SK-N-SH (cell line): ENCODE measurements at regions not wholly inside any gene's neighbourhood (a gene's known extent, or its start where the extent isn't known, plus 50 kb on each side); places are given as distances from the start of the nearest gene placed in this dataset.

Source experiments
- CTCF ChIA-PET: fragments of 300-600, 350-600 bp; formaldehyde crosslinking; extraction: SDS; loops from one replicate; lab custom pipeline; 2021; lab: Yijun Ruan, JAX
- POLR2A ChIA-PET: fragments of 350-600 bp; sonication (Branson Sonifier 250); formaldehyde crosslinking; extraction: SDS; loops from one replicate; lab custom pipeline; 2020; ENCODE audit warnings: antibody characterized with exemption, inconsistent platforms; lab: Yijun Ruan, JAX
- DNase-seq: peaks from one replicate; pipeline ENCODE4 v3.0.0; 2012
- H2AFZ ChIP-seq: fragments of 200-600 bp; sonication (generic); 2 replicates; pipeline ENCODE4 v1.8.1; 2016; ENCODE audit warnings: antibody characterized with exemption, mild to moderate bottlenecking, low read depth
- H3F3A ChIP-seq: fragments of 200-600 bp; sonication (generic); replicated peaks from 2 replicates; pipeline ENCODE3; 2016; ENCODE audit warnings: antibody characterized with exemption, mild to moderate bottlenecking; ENCODE audit not compliant: insufficient read depth
- H3K27ac ChIP-seq, 2 experiments: fragments of 200-500 bp in 1 of 2; fragments of 200-600 bp in 1 of 2; sonication (Bioruptor generic) in 1 of 2; sonication (generic), shearing (Covaris generic) in 1 of 2; 2 replicates each; pipeline versions ENCODE4 v1.5.1 to v1.6.1; 2014 to 2016; ENCODE audit warnings: low read depth in 2 of 2, inconsistent platforms in 1 of 2, low read length in 1 of 2, mild to moderate bottlenecking in 1 of 2, mixed read lengths in 1 of 2
- H3K27me3 ChIP-seq: fragments of 200-600 bp; sonication (generic), shearing (Covaris generic); 2 replicates; pipeline ENCODE4 v1.6.1; 2016; ENCODE audit warnings: mixed run types; ENCODE audit not compliant: insufficient read depth
- H3K36me3 ChIP-seq, 2 experiments: fragments of 200-500 bp in 1 of 2; fragments of 200-600 bp in 1 of 2; sonication (Bioruptor generic) in 1 of 2; sonication (generic) in 1 of 2; replicated peaks in 1 of 2; 2 replicates each; pipeline versions ENCODE3 to v1.5.1; 2014 to 2016; ENCODE audit warnings: low read length in 1 of 2, mild to moderate bottlenecking in 1 of 2; ENCODE audit not compliant: insufficient read depth in 2 of 2, control insufficient read depth in 1 of 2
- H3K4me1 ChIP-seq, 2 experiments: fragments of 200-500 bp in 1 of 2; fragments of 200-600 bp in 1 of 2; sonication (Bioruptor generic) in 1 of 2; sonication (generic), shearing (Covaris generic) in 1 of 2; 2 replicates each; pipeline versions ENCODE4 v1.5.1 to v1.6.1; 2014 to 2016; ENCODE audit warnings: low read depth in 1 of 2, low read length in 1 of 2, mixed run types in 1 of 2; ENCODE audit not compliant: insufficient read depth in 2 of 2, control insufficient read depth in 1 of 2
- H3K4me2 ChIP-seq: fragments of 200-600 bp; sonication (generic), shearing (Covaris generic); 2 replicates; pipeline ENCODE4 v1.6.1; 2017; ENCODE audit warnings: mixed run types
- H3K4me3 ChIP-seq, 2 experiments: fragments of 200-500 bp in 1 of 2; fragments of 200-600 bp in 1 of 2; sonication (Bioruptor generic) in 1 of 2; sonication (generic), shearing (Covaris generic) in 1 of 2; 2 replicates each; pipeline versions ENCODE4 v1.5.1 to v1.8.1; 2014 to 2016; ENCODE audit warnings: low read depth in 2 of 2, inconsistent platforms in 1 of 2, low read length in 1 of 2, mild to moderate bottlenecking in 1 of 2, mixed read lengths in 1 of 2, moderate library complexity in 1 of 2
- H3K79me2 ChIP-seq: fragments of 200-600 bp; sonication (generic); 2 replicates; pipeline ENCODE4 v1.8.1; 2017; ENCODE audit warnings: mild to moderate bottlenecking; ENCODE audit not compliant: insufficient read depth
- H3K9ac ChIP-seq: fragments of 200-600 bp; sonication (generic); 2 replicates; pipeline ENCODE4 v1.6.1; 2017; ENCODE audit warnings: mixed run types
- H3K9me2 ChIP-seq: fragments of 200-600 bp; sonication (generic); 2 replicates; pipeline ENCODE4 v1.6.1; 2017; ENCODE audit warnings: mixed run types
- H3K9me3 ChIP-seq: fragments of 200-600 bp; sonication (generic); 2 replicates; pipeline ENCODE4 v1.6.1; 2017; ENCODE audit warnings: mixed run types, mild to moderate bottlenecking, moderate library complexity
- H4K20me1 ChIP-seq: fragments of 200-600 bp; sonication (generic); 2 replicates; pipeline ENCODE4 v1.6.1; 2017; ENCODE audit warnings: mild to moderate bottlenecking, mixed run types; ENCODE audit not compliant: insufficient read depth
- CHD2 ChIP-seq: fragments of 150-350 bp; IDR thresholded peaks from 2 replicates; pipeline ENCODE4 v1.6.1; 2018; ENCODE audit warnings: low read length; ENCODE audit not compliant: partially characterized antibody
- EP300 ChIP-seq, 2 experiments: IDR thresholded peaks; 2 replicates each; pipeline versions ENCODE4 v1.4.0 to v1.6.1; 2012; ENCODE audit warnings: borderline replicate concordance in 1 of 2, low read depth in 1 of 2, low read length in 1 of 2
- FOSL2 ChIP-seq: IDR thresholded peaks from 2 replicates; pipeline ENCODE4 v1.4.0; 2012; ENCODE audit warnings: low read depth, mild to moderate bottlenecking, moderate library complexity, borderline replicate concordance
- FOXJ3 ChIP-seq: sonication (generic); formaldehyde crosslinking; IDR thresholded peaks from 2 replicates; pipeline ENCODE4 v1.5.1; 2020; ENCODE audit warnings: mild to moderate bottlenecking, missing genetic modification reagents
- FOXM1 ChIP-seq: IDR thresholded peaks from 2 replicates; pipeline ENCODE4 v1.4.0; 2012; ENCODE audit warnings: low read depth, mild to moderate bottlenecking
- GATA2 ChIP-seq: sonication (generic); formaldehyde crosslinking; IDR thresholded peaks from 2 replicates; pipeline ENCODE4 v1.5.0; 2020; ENCODE audit warnings: mild to moderate bottlenecking, missing genetic modification reagents
- IRF3 ChIP-seq: fragments of 150-350 bp; IDR thresholded peaks from 2 replicates; pipeline ENCODE4 v1.6.1; 2016; ENCODE audit warnings: mild to moderate bottlenecking, low read depth, low read length
- JUND ChIP-seq: IDR thresholded peaks from 2 replicates; pipeline ENCODE4 v1.4.0; 2012
- MXI1 ChIP-seq: IDR thresholded peaks from 2 replicates; pipeline ENCODE4 v1.6.1; 2012; ENCODE audit warnings: mild to moderate bottlenecking, low read depth, low read length, improper control_type of control experiment
- NFIC ChIP-seq: IDR thresholded peaks from 2 replicates; pipeline ENCODE4 v1.4.0; 2012; ENCODE audit warnings: borderline replicate concordance
- NRF1 ChIP-seq: IDR thresholded peaks from 2 replicates; pipeline ENCODE4 v1.6.1; 2012; ENCODE audit warnings: low read depth, mild to moderate bottlenecking, low read length
- PBX3 ChIP-seq: IDR thresholded peaks from 2 replicates; pipeline ENCODE4; 2012
- POLR2AphosphoS5 ChIP-seq: IDR thresholded peaks from 2 replicates; pipeline ENCODE4 v1.6.1; 2012; ENCODE audit warnings: low read depth, low read length
- RAD21 ChIP-seq: IDR thresholded peaks from 2 replicates; pipeline ENCODE4 v1.6.1; 2012; ENCODE audit warnings: mild to moderate bottlenecking, low read length
- RCOR1 ChIP-seq: fragments of 150-350 bp; IDR thresholded peaks from 2 replicates; pipeline ENCODE4 v1.6.1; 2017; ENCODE audit warnings: antibody characterized with exemption, low read length
- REST ChIP-seq: IDR thresholded peaks from 2 replicates; pipeline ENCODE4 v1.6.1; 2012; ENCODE audit warnings: mild to moderate bottlenecking, low read depth, low read length, moderate library complexity
- RXRA ChIP-seq: IDR thresholded peaks from 2 replicates; pipeline ENCODE4 v1.4.0; 2012; ENCODE audit warnings: low read depth, mild to moderate bottlenecking, borderline replicate concordance
- SMC3 ChIP-seq: IDR thresholded peaks from 2 replicates; pipeline ENCODE4 v1.6.1; 2012; ENCODE audit warnings: low read depth, low read length, improper control_type of control experiment
- TAF1 ChIP-seq: IDR thresholded peaks from 2 replicates; pipeline ENCODE4 v1.6.1; 2012; ENCODE audit warnings: low read depth, mild to moderate bottlenecking, low read length, moderate library complexity, borderline replicate concordance
- TCF12 ChIP-seq: IDR thresholded peaks from 2 replicates; pipeline ENCODE4 v1.4.0; 2012
- TEAD4 ChIP-seq: IDR thresholded peaks from 2 replicates; pipeline ENCODE4 v1.4.0; 2012; ENCODE audit warnings: mild to moderate bottlenecking, borderline replicate concordance; ENCODE audit not compliant: insufficient read depth
- YY1 ChIP-seq: IDR thresholded peaks from 2 replicates; pipeline ENCODE4 v1.4.0; 2012; ENCODE audit warnings: low read depth, mild to moderate bottlenecking
- ZBTB33 ChIP-seq: IDR thresholded peaks from 2 replicates; pipeline ENCODE4 v1.4.0; 2012; ENCODE audit warnings: low read depth, borderline replicate concordance
- TF ChIP-seq, protein P1 (sequence below): IDR thresholded peaks from 2 replicates; pipeline ENCODE4 v1.4.0; 2012; ENCODE audit warnings: low read depth

- no peak overlapping the region for H3K4me3 ChIP-seq
- H3K9ac ChIP-seq = no peak overlapping the region
- peak overlapping the region; percentile 5; the same call in 1 of the 2 replicates for H3K4me2 ChIP-seq
- H3K9me3 ChIP-seq = no peaks in the 10 kb centered on the region
- peaks cover 8 to 21% of the 10 kb centered on the region in 2 experiments for H3K4me1 ChIP-seq
- TF ChIP-seq FOSL2 = peak; percentile 78
- no peak for TF ChIP-seq REST
- TF ChIP-seq YY1 = no peak
- TF ChIP-seq TAF1 = no peak
- TF ChIP-seq RAD21 = peak; percentile 43
- TF ChIP-seq NRF1 = no peak
- peak; percentile 71; the same call in 1 of the 2 replicates for TF ChIP-seq FOXJ3
- peak; percentile 98 for TF ChIP-seq TCF12
- peak; percentile 79; the same call in 1 of the 2 replicates for TF ChIP-seq NFIC
- TF ChIP-seq FOXM1 = peak; percentile 70
- TF ChIP-seq PBX3 = peak; percentile 91
- TF ChIP-seq GATA2 = peak; percentile 93
- no peak for TF ChIP-seq MXI1
- no peak for TF ChIP-seq SMC3
- peak; percentile 93 to 99 for TF ChIP-seq EP300 (IDR thresholded peaks at IDR 0.05; ENCODE audit: borderline replicate concordance in 1 of 2, low read depth in 1 of 2, low read length in 1 of 2)
- peak; percentile 80 for TF ChIP-seq CHD2
- peak; percentile 49; the same call in 1 of the 2 replicates for TF ChIP-seq ZBTB33
- peak; percentile 77; the same call in 1 of the 2 replicates for TF ChIP-seq POLR2AphosphoS5
- TF ChIP-seq JUND = peak; percentile 89
- peak; percentile 93 for TF ChIP-seq TEAD4
- no peak for TF ChIP-seq IRF3
- TF ChIP-seq RXRA = no peak
- TF ChIP-seq, protein P1, sequence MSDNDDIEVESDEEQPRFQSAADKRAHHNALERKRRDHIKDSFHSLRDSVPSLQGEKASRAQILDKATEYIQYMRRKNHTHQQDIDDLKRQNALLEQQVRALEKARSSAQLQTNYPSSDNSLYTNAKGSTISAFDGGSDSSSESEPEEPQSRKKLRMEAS = no peak
- peak; percentile 96 for TF ChIP-seq RCOR1
- no peaks in the 10 kb centered on the region for H3K9me2 ChIP-seq
- no peak overlapping the region for H2AFZ ChIP-seq
- DNase-seq = peak; percentile 22
- H4K20me1 ChIP-seq = no peaks in the 10 kb centered on the region
- H3F3A ChIP-seq = no peaks in the 10 kb centered on the region
- H3K79me2 ChIP-seq = no peaks in the 10 kb centered on the region; the same call in 1 of the 2 replicates
- peak overlapping the region; percentile 38 to 91 for H3K27ac ChIP-seq
- POLR2A ChIA-PET = interaction anchor here (1.7 kb wide), 1 partner anchor 425 kb away, joined by 5 read pairs; the partner anchor contains the start of gene ZC3H15
- CTCF ChIA-PET = interaction anchor here (0.6 to 1.3 kb wide), 4 partner anchors 82 to 665 kb away, joined by 4 to 6 read pairs (median 4); no protein-coding TSS in a partner anchor
- H3K36me3 ChIP-seq = no peaks in the 10 kb centered on the region
- no peaks in the 10 kb centered on the region for H3K27me3 ChIP-seq
Observed at GRCh38 chr2:186060744-186061440, 322.3 kb downstream of the FSIP2 start.
